IMR-90 (cell line): ENCODE measurements at regions not wholly inside any gene's neighbourhood (a gene's known extent, or its start where the extent isn't known, plus 50 kb on each side); places are given as distances from the start of the nearest gene placed in this dataset.

Source experiments
- ATAC-seq: fragments of 200-7000 bp; cut with Tn5 transposase; 2 replicates; pipeline ENCODE4 v1.9.1; 2020; ENCODE audit warnings: low read depth, mild to moderate bottlenecking, moderate library complexity
- BruUV-seq: library from RNA; stranded (reverse); fragments of 400-500 nt; replicated peaks from 2 replicates; lab custom pipeline; 2021; lab: Mats Ljungman, UMichigan
- CTCF ChIA-PET: fragments of 300-600 bp; formaldehyde crosslinking; extraction: SDS; loops from one replicate; lab custom pipeline; 2021; ENCODE audit warnings: antibody characterized with exemption; lab: Yijun Ruan, JAX
- POLR2A ChIA-PET: fragments of 300-600 bp; sonication (Branson Sonifier 250); formaldehyde crosslinking; loops from one replicate; lab custom pipeline; 2022; ENCODE audit warnings: antibody characterized with exemption; ENCODE audit not compliant: unreplicated experiment; lab: Charles Lee
- DNase-seq: peaks from one replicate; pipeline ENCODE4 v3.0.0; 2013
- H2AFZ ChIP-seq: replicated peaks from 2 replicates; pipeline ENCODE3; 2013; ENCODE audit warnings: low read length, mild to moderate bottlenecking; ENCODE audit not compliant: poor library complexity
- H2AK5ac ChIP-seq: 2 replicates; pipeline ENCODE4 v1.6.1; 2013; ENCODE audit warnings: low read depth, low read length, inconsistent platforms
- H2AK9ac ChIP-seq: replicated peaks from 2 replicates; pipeline ENCODE3; 2013; ENCODE audit warnings: mild to moderate bottlenecking, low read depth, low read length, moderate library complexity; ENCODE audit not compliant: poor library complexity
- H2BK120ac ChIP-seq: 2 replicates; pipeline ENCODE4 v1.6.1; 2013; ENCODE audit warnings: low read depth, low read length, inconsistent platforms
- H2BK15ac ChIP-seq: 3 replicates; pipeline ENCODE4 v1.6.1; 2013; ENCODE audit warnings: low read depth, low read length, inconsistent platforms
- H2BK20ac ChIP-seq: 2 replicates; pipeline ENCODE4 v1.6.1; 2013; ENCODE audit warnings: low read depth, mild to moderate bottlenecking, inconsistent platforms, low read length, moderate library complexity
- H2BK5ac ChIP-seq: 2 replicates; pipeline ENCODE4 v1.6.1; 2013; ENCODE audit warnings: mild to moderate bottlenecking, low read depth, low read length, inconsistent platforms; ENCODE audit not compliant: poor library complexity, severe bottlenecking
- H3K14ac ChIP-seq: replicated peaks from 2 replicates; pipeline ENCODE4 v1.6.1; 2013; ENCODE audit warnings: low read depth, low read length, inconsistent platforms
- H3K18ac ChIP-seq: 2 replicates; pipeline ENCODE4 v1.6.1; 2013; ENCODE audit warnings: low read depth, low read length, control low read depth
- H3K23ac ChIP-seq: 2 replicates; pipeline ENCODE4 v1.6.1; 2013; ENCODE audit warnings: low read depth, low read length, inconsistent platforms
- H3K27ac ChIP-seq: 2 replicates; pipeline ENCODE4 v1.5.1; 2013; ENCODE audit warnings: mild to moderate bottlenecking, control low read depth, low read length; ENCODE audit not compliant: insufficient read depth
- H3K27me3 ChIP-seq: 2 replicates; pipeline ENCODE4 v1.6.1; 2013; ENCODE audit warnings: low read length; ENCODE audit not compliant: control insufficient read depth, insufficient read depth
- H3K36me3 ChIP-seq: 2 replicates; pipeline ENCODE4 v1.6.1; 2013; ENCODE audit warnings: low read length, mixed read lengths; ENCODE audit not compliant: control insufficient read depth, insufficient read depth
- H3K4ac ChIP-seq: 2 replicates; pipeline ENCODE4 v1.6.1; 2013; ENCODE audit warnings: low read depth, low read length, inconsistent platforms
- H3K4me1 ChIP-seq: 2 replicates; pipeline ENCODE4 v1.6.1; 2013; ENCODE audit warnings: low read length, mixed read lengths; ENCODE audit not compliant: control insufficient read depth, insufficient read depth
- H3K4me2 ChIP-seq: 2 replicates; pipeline ENCODE4 v1.6.1; 2013; ENCODE audit warnings: low read depth, mild to moderate bottlenecking, control low read depth, low read length, moderate library complexity
- H3K4me3 ChIP-seq: 2 replicates; pipeline ENCODE4 v1.5.1; 2013; ENCODE audit warnings: low read depth, mild to moderate bottlenecking, control low read depth, low read length, moderate library complexity; ENCODE audit not compliant: insufficient read depth
- H3K56ac ChIP-seq: 2 replicates; pipeline ENCODE4 v1.6.1; 2013; ENCODE audit warnings: low read length, inconsistent platforms; ENCODE audit not compliant: insufficient read depth; ENCODE audit errors: extremely low read depth
- H3K79me1 ChIP-seq, 2 experiments: 2 replicates each; pipeline ENCODE4 v1.6.1; 2013; ENCODE audit warnings: low read length in 2 of 2, inconsistent platforms in 1 of 2, low read depth in 1 of 2
- H3K9ac ChIP-seq: 2 replicates; pipeline ENCODE4 v1.6.1; 2013; ENCODE audit warnings: low read depth, low read length, control low read depth
- H3K9me1 ChIP-seq: 2 replicates; pipeline ENCODE4 v1.6.1; 2013; ENCODE audit warnings: low read length, inconsistent platforms; ENCODE audit not compliant: insufficient read depth
- H3K9me3 ChIP-seq: 2 replicates; pipeline ENCODE4 v1.6.1; 2013; ENCODE audit warnings: low read length; ENCODE audit not compliant: control insufficient read depth, insufficient read depth
- H4K20me1 ChIP-seq: 2 replicates; pipeline ENCODE4 v1.6.1; 2013; ENCODE audit warnings: low read length, inconsistent platforms; ENCODE audit not compliant: insufficient read depth
- H4K5ac ChIP-seq: 2 replicates; pipeline ENCODE4 v1.6.1; 2013; ENCODE audit warnings: mild to moderate bottlenecking, low read depth, low read length, control low read depth
- H4K8ac ChIP-seq, 2 experiments: 2 replicates each; pipeline ENCODE4 v1.6.1; 2013; ENCODE audit warnings: low read depth in 2 of 2, low read length in 2 of 2, control low read depth in 1 of 2, inconsistent platforms in 1 of 2
- H4K91ac ChIP-seq: 2 replicates; pipeline ENCODE4 v1.6.1; 2013; ENCODE audit warnings: low read depth, low read length, inconsistent platforms; ENCODE audit not compliant: insufficient read depth
- BHLHE40 ChIP-seq: fragments of 150-350 bp; IDR thresholded peaks from 2 replicates; pipeline ENCODE4 v1.6.1; 2016; ENCODE audit warnings: mild to moderate bottlenecking, low read depth, low read length
- CHD1 ChIP-seq: IDR thresholded peaks from 2 replicates; pipeline ENCODE4 v1.6.1; 2012; ENCODE audit warnings: low read depth, low read length, improper control_type of control experiment
- FOS ChIP-seq: fragments of 150-350 bp; IDR thresholded peaks from 2 replicates; pipeline ENCODE4 v1.6.1; 2016; ENCODE audit warnings: low read depth, low read length
- MAFK ChIP-seq: IDR thresholded peaks from 2 replicates; pipeline ENCODE4 v1.6.1; 2012; ENCODE audit warnings: low read depth, low read length, improper control_type of control experiment
- MAZ ChIP-seq: IDR thresholded peaks from 2 replicates; pipeline ENCODE4 v1.6.1; 2012; ENCODE audit warnings: low read depth, mild to moderate bottlenecking, low read length, improper control_type of control experiment, moderate library complexity, borderline replicate concordance
- MXI1 ChIP-seq: IDR thresholded peaks from 2 replicates; pipeline ENCODE4 v1.6.1; 2012; ENCODE audit warnings: low read depth, mild to moderate bottlenecking, low read length, moderate library complexity, borderline replicate concordance
- NFE2L2 ChIP-seq: fragments of 150-350 bp; IDR thresholded peaks from 2 replicates; pipeline ENCODE4 v1.6.1; 2016; ENCODE audit warnings: low read depth, mild to moderate bottlenecking, low read length
- POLR2A ChIP-seq: IDR thresholded peaks from 2 replicates; pipeline ENCODE4 v1.6.1; 2012; ENCODE audit warnings: mild to moderate bottlenecking, low read depth, low read length
- RCOR1 ChIP-seq: IDR thresholded peaks from 2 replicates; pipeline ENCODE4 v1.6.1; 2012; ENCODE audit warnings: mild to moderate bottlenecking, low read length, improper control_type of control experiment; ENCODE audit not compliant: insufficient replicate concordance
- SMC3 ChIP-seq: fragments of 150-350 bp; IDR thresholded peaks from 2 replicates; pipeline ENCODE4 v1.6.1; 2016; ENCODE audit warnings: low read depth, mild to moderate bottlenecking, antibody characterized with exemption, low read length, moderate library complexity
- USF2 ChIP-seq: fragments of 150-350 bp; IDR thresholded peaks from 2 replicates; pipeline ENCODE4 v1.6.1; 2017; ENCODE audit warnings: mild to moderate bottlenecking, antibody characterized with exemption, low read length, low read depth
- WGBS, 2 experiments: methylation state at CpG; one replicate each; pipeline versions ENCODE4 v1.1.5 to v1.1.7; 2013; ENCODE audit warnings: missing lambda C conversion rate in 2 of 2; ENCODE audit not compliant: insufficient read length in 1 of 2; ENCODE audit errors: extremely low coverage in 2 of 2; 5-methylcytosine and 5-hydroxymethylcytosine counted together
- dilution Hi-C: fragments of 300-500 bp; cut with HindIII; formaldehyde crosslinking; loops from one replicate; pipeline ENCODE4 v1.14.3; 2018; ENCODE audit warnings: low sequenced_read_pairs; ENCODE audit not compliant: unreplicated experiment
- in situ Hi-C: fragments of 300-500 bp; cut with MboI; formaldehyde crosslinking; loops from 3 replicates; pipeline ENCODE4 v1.14.3; 2019; ENCODE audit warnings: low sequenced_read_pairs, inconsistent platforms, mixed read lengths
- intact Hi-C: fragments of 100-400 bp; cut with micrococcal nuclease; formaldehyde crosslinking; loops from 2 replicates; pipeline ENCODE4 v1.10.0; 2022

GRCh38 chr6:28696167-28696566, 170.5 kb downstream of the GPX5 start:
- ATAC-seq (no peak; the same call in 1 of the 2 replicates), DNase-seq (no peak)
- in situ Hi-C loops, result no loop called here
- ChIA-PET POLR2A (no interaction called here), CTCF (no interaction called here)
- Histone ChIP-seq H3K27me3 (peaks cover 28% of the 10 kb centered on the region), H2AFZ (no peak overlapping the region), H2BK120ac (no peak overlapping the region), H3K4ac (no peak overlapping the region), H2BK15ac (no peak overlapping the region), H3K14ac (no peak overlapping the region), H2BK5ac (no peak overlapping the region), H3K9me3 (no peaks in the 10 kb centered on the region), H3K4me2 (peak overlapping the region; percentile 5; the same call in 1 of the 2 replicates), H3K4me1 (no peaks in the 10 kb centered on the region), H3K18ac (no peak overlapping the region), H2AK5ac (no peak overlapping the region), H3K27ac (no peak overlapping the region), H4K91ac (no peak overlapping the region), H3K36me3 (no peaks in the 10 kb centered on the region), H3K9me1 (no peaks in the 10 kb centered on the region), H3K23ac (no peak overlapping the region), H2AK9ac (no peak overlapping the region), H3K56ac (no peak overlapping the region), H4K8ac (no peak overlapping the region), H3K9ac (no peak overlapping the region), H3K4me3 (no peak overlapping the region), H3K79me1 (no peaks in the 10 kb centered on the region), H4K5ac (no peak overlapping the region), H2BK20ac (no peak overlapping the region), H4K20me1 (no peaks in the 10 kb centered on the region)
- no peak for TF ChIP-seq BHLHE40
- TF ChIP-seq MAZ, result no peak
- TF ChIP-seq NFE2L2, result no peak
- TF ChIP-seq CHD1, result no peak
- no peak for TF ChIP-seq SMC3
- TF ChIP-seq USF2, result no peak
- no peak for TF ChIP-seq RCOR1
- no peak for TF ChIP-seq MAFK
- TF ChIP-seq POLR2A, result no peak
- no peak for TF ChIP-seq MXI1
- no peak for TF ChIP-seq FOS
- BruUV-seq, result no TSS peak
- dilution Hi-C loops, result no loop called here
- 0% methylated on average over 4 of the region's 14 CpGs; no CpG with 5 or more reads in 1 of the 2 experiments for WGBS, 2 experiments
- intact Hi-C loops, result no loop called here
